Activated CD4-positive, alpha-beta T cell treated with anti-CD3 and anti-CD28 coated beads, Interleukin-10, Interleukin-2, amounts not matched to agents 100 ng/mL and 50 ng/mL, durations not matched to agents 16 hours and 8 hours (primary cell): ENCODE measurements at regions not wholly inside any gene's neighbourhood (a gene's known extent, or its start where the extent isn't known, plus 50 kb on each side); places are given as distances from the start of the nearest gene placed in this dataset.
"Not testable (repeated sequence)": the region's sequence is repeated elsewhere in the genome, so short reads cannot be mapped to it uniquely, and the experiment has no call there.

Experiments
- DNase-seq: peaks from one replicate; pipeline ENCODE4 v3.0.0-alpha.2; 2020

DNA sequence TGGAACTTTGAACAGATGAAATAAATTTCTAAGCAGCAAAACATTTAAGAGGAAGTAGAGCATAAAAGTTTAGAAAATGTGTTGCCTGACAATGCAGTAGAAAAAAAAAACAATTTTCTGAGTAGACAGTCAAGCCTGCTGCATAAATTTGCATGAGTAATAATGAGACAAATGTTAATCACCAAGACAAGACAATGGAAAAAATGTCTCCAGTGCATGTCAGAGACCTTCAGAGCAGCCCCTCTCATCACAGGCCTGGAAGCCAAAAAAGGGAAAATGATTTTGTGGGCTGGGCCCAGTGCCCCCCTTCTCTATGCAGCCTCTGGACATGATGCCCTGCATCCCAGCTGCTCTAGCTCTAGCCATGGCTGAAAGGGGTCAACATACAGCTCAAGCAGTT is 204.6 kb downstream of the COX18 start:
- no peak for DNase-seq

DNA sequence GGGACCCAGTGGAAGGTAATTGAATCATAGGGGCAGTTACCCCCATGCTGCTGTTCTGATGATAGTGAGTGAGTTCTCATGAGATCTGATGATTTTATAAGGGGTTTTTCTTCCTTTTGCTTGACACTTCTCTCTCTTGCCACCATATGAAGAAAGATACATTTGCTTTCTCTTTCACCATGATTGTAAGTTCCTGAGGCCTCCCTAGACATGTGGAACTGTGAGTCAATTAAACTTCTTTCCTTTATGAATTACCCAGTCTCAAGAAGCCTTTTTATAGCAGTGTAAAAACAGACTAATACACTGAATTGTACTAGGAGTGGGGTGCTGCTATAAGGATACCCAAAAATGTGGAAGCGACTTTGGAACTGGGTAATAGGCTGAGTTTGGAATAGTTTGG is 205.2 kb downstream of the COX18 start:
- not testable (repeated sequence) for DNase-seq

DNA sequence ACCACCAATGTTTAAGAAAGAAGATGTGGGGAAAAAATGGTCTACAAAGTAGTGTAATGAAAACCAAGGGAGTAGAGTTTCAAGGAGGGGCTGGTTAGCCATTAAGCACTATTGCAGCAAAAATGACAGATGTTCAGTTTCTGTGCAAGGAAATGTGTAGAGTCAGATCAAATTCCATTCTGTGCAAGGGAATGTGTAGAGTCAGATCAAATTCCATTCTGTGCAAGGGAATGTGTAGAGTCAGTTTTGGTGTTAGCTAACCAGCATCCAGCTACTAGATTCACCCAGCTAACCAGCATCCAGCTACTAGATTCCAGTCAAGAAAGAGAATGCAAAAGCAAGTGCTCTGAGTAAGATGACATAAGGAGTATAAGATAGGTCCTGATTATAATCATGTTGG is 208.8 kb downstream of the COX18 start:
- DNase-seq = no peak

DNA sequence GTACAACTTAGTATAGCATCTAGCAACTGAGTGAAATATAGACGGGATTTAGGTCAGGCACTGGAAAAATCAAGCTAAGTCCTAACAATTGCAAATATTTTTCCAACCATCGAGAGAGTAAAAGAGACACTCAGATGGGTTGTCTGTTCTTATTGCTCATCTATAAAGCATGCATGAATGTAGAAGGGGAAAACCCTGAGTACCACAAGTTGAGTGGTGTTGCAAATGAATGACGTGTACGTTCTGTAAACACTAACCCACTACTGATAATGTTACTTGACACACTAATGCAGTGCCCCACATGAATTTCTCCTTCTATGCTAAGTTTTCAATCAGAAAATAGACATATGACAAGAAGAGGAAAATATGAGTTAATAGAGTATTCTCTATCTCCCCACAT is 211.2 kb downstream of the COX18 start:
- no peak for DNase-seq

DNA sequence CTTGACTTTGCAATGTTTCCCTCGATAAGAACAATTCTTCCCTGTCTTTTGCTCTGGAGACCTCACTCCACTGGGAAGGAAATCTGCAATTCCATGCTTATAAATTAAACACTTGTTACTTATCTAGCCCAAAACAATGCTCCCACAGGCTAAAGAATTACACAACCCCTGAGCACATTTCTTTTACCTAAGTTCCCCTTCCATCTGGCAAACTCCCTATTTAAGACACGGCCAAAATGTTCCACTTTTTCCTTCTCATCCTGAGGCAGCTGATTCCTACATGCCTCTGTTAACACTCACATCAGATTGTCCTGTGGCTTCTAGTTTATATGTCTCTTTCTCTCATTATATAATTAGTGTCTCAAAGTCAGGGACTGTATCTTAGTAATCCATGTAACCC is 211.7 kb downstream of the COX18 start:
- no peak for DNase-seq

DNA sequence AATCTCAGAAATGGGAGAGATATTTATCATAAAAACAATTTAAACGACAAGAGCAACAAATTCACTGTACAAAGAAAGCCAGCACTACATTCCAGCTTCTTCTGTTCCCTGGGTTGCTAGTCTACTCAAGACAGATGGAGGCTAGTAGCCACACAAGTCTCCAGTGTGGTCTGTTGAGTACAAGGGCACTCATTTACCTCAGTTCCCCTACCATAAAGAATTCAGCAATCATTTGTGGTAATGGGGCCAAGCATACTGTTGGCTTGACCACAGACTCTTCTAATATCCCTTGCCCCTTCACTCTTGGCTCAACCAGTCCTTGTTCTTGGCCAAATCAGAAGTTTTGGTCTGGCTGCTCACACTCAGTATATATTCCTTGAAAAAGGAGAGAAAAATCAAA is 212.3 kb downstream of the COX18 start:
- no peak for DNase-seq

DNA sequence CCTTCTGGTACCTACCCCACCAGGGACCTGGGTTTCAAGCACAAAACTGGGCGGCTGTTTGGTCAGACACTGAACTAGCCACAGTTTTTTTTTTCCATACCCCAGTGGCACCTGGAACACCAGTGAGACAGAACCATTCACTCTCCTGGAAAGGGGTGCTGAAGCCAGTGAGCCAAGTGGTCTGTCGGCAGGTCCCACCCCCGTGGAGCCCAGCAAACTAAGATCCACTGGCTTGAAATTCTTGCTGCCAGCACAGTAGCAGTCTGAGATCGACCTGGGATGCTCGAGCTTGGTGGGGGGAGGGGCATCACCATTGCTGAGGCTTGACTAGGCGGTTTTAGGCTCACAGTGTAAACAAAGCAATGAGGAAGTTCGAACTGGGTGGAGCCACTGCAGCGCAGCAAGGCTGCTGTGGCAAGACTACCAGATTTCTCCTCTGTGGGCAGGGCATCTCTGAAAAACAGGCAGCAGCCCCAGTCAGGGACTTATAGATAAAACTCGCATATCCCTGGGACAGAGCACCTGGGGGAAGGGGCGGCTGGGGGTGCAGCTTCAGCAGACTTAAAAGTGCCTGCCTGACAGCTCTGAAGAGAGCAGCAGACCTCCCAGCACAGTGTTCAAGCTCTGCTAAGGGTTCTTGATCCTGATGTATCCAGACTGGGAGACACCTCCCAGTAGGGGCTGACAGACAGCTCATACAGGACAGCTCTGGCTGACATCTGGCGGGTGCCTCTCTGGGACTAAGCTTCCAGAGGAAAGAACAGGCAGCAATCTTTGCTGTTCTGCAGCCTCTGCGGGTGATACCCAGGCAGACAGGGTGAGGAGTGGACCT is 223.0 kb downstream of the COX18 start:
- DNase-seq = no peak

DNA sequence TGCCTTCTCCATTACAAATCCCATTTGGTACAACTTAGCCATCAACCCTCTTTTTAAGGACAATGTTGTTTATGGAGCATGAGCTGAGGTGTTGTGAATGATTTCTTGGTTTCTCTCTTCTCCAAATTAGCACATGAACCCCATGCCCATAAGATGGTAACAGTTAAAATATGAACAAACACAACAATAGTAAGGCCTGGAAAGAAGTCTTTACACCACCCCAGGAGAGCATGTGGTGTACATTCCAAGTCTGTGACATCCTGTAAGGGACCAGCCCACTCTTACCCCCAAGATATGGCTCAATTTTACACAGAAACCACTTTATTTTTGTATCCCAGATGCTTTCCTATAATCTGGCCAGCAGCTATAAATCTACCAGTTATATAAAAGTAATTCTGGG is 226.1 kb downstream of the COX18 start:
- no peak for DNase-seq

DNA sequence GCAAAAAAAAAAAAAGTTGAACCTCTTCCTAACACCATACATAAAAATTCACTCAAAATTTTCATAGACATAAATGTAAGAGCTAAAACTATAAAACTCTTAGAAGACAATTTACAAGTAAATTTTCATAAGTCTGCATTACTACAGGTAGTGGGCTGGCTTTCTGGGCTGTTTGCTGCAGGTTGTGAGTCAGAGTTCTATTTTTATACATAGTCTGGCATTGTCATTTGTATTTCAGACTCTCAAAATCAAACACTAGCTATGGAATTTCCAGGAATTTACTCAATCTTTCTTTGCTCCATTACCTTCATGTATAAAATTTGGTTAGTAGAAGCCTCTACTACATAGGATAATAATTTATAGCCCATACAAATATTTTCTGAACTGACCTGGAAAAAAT is 227.2 kb downstream of the COX18 start:
- no peak for DNase-seq

DNA sequence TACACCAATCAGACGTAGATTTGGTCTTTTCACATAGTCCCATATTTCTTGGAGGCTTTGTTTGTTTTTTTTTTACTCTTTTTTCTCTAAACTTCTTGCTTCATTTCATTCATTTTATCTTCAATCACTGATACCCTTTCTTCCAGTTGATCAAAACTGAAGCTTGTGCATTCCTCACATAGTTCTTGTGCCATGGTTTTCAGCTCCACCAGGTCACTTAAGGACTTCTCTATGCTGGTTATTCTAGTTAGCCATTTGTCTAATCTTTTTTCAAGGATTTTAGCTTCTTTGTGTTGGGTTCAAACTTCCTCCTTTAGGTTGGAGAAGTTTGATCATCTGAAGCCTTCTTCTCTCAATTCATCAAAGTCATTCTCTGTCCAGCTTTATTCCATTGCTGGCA is 229.3 kb downstream of the COX18 start:
- not testable (repeated sequence) for DNase-seq

DNA sequence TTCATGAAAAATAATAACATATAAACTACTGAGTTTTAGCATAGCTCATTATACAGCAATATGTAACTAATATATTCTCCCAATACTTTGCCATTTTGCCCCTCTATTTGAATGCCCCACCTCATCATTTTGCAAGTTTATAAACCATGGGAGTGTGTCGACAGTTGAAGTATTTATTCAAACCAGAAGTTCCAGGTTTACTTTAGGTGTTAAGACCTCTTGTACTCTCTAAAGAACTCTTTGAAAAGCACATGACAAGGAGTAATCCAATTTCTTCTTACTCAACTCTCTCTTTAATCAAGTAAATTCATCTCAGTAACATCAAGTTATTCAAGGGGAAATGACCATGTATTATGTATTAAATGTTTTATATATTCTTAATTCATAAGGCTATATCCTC is 240.7 kb downstream of the COX18 start:
- no peak for DNase-seq

DNA sequence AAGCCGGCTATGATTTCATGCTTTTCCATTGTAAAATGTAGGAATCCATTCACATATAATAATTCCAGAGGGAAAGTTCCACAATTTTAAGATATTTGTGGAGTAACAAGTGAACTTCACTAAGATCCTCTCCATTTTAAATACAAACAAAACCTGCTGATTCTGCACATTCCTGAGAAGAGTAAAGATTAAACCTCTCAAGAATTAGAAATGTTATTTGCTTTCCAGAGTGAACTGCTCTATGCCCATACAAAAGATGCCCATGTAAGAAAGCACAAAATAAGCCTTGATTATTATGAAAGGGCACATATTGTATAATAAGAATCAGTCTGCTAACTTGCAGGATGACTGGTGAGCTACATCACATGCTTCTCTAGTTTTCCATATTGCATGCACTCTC is 241.5 kb downstream of the COX18 start:
- DNase-seq = no peak

DNA sequence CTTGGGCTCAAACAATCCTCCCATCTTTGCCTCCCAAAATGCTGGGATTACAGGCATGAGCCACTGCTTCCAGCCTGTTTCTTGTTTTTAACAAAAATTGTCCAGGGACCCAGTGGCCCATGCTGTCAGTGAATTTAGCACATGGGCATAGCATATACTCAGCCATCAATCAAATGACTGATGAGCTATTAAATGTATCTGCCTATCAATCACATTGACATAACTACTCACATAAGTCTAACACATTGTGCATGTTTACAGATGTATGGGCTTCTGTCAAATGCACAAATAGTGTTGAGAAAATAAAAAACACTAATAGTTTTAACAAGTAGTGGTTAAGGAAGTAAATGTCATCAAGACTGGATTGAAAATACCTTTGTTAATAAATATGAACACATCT is 249.4 kb downstream of the COX18 start:
- no peak for DNase-seq

DNA sequence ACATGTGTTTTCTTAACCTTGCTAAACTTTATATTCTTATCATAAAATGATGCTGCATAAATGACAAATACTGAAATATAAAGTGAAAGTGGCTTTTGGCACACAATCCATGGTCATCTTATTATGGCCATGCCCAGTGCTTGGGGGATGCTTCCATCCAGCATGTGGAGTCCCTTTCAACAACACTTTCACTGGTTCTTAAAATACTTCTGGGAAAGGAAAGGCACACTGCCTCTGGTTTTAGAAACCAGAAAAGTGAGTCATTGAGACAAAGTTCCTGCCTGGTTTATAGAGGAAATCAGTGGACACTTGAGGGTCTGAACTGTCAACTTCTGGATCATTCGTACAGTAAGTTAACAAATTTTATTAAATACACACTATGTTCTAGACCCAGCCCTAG is 248.0 kb upstream of the ADAMTS3 start:
- DNase-seq = no peak

DNA sequence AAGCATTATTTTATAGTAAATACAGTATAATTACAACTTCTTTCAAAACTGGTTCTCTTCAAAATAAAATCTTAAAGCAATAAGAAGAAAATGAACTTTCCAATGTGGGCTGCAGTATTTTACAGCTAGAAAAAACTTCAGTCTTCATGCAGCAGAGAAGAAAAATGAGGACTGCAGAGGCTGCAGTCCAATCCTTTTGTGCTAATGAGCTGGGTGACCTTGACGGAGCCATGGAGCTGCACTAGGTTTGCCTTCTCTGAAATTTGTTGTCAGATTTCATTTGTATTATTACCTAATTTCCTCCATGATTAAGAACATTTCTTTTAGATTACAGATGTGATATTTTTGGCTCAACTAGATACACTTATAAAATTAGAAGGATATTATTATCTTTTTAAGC is 245.2 kb upstream of the ADAMTS3 start:
- no peak for DNase-seq

DNA sequence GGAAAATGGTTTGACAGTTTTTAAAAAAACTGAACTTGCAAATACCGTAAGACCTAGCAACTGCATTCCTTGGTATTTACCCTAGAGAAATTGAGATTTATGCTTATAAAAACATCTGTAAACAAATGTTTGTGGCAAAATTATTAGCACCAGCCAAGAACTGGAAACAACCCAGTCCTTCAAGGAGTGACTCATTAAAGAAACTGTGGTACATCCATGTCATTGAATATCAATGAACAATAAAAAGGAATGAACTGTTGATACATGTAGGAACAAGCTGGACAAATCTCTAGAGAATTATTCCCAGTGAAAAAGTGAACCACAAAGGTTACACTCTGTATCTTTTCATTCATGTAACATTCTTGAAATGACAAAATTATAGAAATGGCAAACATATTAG is 240.2 kb upstream of the ADAMTS3 start:
- no peak for DNase-seq

DNA sequence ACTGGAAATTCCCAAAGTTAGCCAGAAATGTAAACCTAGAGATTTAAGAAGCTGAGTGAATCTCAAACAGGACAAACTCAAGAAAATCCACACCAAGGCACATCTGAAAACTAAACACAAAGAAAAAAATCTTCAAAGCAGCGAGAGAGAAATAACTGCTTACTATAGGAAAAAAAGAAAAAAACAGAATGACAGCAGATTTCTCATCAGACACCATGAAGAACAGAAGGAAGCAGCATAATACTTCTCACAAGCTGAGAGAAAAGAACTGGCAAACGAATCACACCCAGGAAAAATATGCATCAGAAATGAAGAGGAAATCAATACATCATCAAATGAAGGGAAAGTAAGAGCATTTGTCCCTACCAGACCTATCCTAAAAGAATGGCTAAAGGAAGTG is 236.3 kb upstream of the ADAMTS3 start:
- no peak for DNase-seq

DNA sequence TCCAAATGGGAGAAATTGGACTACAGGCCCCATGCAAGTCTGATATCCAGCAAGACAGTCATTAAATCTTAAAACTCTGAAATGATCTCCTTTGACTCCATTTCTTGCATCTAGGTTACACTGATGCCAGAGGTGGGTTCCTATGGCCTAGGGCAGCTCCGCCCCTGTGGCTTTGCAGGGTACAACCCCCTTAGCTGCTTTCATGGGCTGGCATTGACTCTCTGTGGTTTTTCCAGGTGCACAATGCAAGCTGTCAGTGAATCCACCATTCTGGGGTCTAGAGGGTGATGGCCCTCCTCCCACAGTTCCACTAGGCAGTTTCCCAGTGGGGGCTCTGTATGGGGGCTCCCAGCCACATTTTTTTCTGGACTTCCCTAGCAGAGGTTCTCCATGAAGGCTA is 228.5 kb upstream of the ADAMTS3 start:
- no peak for DNase-seq

DNA sequence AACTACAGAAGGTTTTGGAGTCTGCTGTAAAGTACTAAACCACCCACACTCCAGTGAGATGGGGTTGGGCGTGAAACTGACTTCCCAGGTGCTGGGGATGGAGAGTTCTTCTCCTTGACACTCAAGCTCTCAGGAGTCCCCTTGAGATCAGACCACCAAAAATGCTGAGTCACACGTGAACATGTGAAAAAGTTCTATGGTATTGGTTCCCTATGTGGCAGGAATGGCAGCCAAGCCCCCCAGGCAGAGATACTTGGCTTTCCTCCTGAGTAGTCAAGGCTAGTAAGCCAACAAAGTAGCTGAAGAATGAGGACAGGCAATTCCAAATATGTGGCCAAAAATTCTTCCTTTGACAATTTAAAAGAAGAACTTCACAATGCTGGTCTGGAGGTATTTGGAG is 222.0 kb upstream of the ADAMTS3 start:
- DNase-seq = no peak

DNA sequence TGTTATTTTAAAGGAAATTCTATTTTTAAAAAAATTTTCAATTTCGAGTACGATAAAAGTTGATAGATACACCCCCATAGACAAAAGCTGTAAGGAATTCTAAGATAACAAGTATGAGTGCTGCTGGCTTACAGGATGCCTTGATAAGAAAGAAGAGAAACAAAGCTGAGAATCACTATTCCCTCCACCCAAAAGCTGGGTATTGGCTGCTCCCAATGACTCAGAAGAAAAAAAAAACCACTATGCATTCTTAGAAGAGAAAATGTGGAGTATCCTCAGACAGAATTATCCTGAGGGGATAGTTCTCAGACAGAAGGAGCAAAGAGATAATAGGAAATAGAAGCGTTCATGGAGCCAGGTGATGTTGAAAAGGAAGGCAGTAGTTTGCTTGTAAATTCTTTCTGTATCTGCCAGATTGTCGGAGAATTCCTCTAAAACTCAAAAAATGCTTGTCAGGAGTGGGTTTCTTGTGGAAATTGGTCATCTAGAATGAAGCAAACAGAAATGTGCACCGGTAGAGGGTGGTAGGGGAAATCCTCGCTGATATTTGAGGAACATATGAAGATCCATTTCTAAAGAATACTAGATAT is 217.5 kb upstream of the ADAMTS3 start:
- no peak for DNase-seq

DNA sequence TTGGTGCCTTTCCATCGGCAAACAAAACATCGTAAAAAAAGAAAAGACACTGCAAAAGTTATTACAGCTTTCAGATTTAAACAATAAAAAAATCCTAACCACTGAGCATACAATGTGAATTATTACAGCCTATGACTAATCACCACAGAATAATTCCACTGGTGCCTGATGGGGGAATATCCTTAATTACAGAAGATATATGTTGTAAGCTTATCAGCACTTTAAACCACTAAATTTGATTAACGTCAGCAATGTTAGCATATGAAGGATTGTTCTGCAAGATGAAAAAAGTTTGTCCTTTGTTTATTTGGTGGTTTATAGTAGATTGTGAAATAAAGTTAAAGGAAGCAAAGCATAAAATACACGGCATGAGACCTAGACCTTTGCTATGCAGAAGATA is 210.2 kb upstream of the ADAMTS3 start:
- no peak for DNase-seq

DNA sequence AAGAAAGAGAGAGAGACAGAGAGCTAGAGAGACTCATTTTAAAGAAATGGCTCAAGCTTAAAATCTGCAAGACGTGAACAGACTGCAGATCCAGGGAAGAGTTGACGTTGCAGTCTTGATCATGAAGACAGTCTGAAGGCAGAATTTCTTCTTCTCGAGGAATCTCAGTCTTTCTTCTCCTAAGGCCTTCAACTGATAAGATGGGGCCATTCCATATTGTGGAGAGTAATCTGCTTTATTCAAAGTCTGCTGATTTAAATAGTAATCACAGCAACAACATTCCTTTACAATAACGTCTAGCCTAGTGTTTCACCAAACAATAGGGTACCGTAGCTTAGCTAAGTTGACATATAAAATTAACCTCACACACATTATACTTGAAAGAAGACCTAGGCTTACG is 208.4 kb upstream of the ADAMTS3 start:
- DNase-seq = no peak

DNA sequence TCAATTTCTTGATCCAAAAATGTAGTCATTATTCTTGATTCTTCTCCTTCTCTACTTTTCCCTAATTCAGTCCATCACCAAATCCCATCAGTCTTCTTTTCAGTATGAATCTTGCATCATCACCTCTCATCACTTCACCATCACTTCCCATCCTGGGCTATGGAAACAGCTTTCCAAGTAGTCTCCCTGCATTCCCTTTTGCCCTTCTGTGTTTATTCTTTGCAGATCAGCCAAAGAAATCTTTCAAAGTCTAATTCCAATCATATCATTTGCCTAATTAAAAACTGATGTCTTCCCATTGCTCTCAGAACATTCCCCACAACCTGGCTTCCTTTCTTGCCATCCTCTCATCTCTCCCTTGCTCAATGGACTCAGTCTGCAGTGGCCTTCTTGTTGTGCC is 201.7 kb upstream of the ADAMTS3 start:
- DNase-seq = no peak

DNA sequence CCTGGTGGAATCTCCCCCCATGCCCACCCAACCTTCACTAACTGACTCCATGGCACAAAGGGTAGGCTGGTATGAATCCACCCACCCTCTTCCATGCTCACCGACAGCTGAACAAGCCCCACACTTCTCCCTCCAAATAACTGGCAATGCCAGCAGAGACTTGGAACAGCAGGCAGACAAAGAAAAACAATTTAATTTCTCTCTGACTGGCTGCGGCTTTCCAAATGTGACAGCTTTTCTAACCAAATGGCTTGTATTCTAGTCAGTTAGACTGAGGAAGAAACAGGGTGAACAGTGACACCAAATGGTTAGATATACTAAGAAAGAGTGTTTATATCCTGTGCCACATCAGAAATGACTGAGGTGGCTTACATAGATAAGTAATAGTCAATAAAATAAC is 199.3 kb upstream of the ADAMTS3 start:
- DNase-seq = no peak
